GM13976 (cell line): ENCODE measurements at regions not wholly inside any gene's neighbourhood (a gene's known extent, or its start where the extent isn't known, plus 50 kb on each side); places are given as distances from the start of the nearest gene placed in this dataset.

Experiments used
- DNase-seq: peaks from one replicate; pipeline ENCODE4 v3.0.0; 2012; ENCODE audit warnings: low spot score
- CTCF ChIP-seq: IDR thresholded peaks from 2 replicates; pipeline ENCODE4 v1.5.1; 2012; ENCODE audit warnings: borderline replicate concordance, mild to moderate bottlenecking; ENCODE audit not compliant: insufficient read depth; ENCODE audit errors: extremely low read depth, missing control alignments, control extremely low read depth
- in situ Hi-C: fragments of 300-500 bp; cut with MboI; formaldehyde crosslinking; loops from one replicate; pipeline ENCODE4 v1.12.0; 2022; ENCODE audit warnings: low sequenced_read_pairs, mixed read lengths, inconsistent platforms; ENCODE audit not compliant: unreplicated experiment

DNA sequence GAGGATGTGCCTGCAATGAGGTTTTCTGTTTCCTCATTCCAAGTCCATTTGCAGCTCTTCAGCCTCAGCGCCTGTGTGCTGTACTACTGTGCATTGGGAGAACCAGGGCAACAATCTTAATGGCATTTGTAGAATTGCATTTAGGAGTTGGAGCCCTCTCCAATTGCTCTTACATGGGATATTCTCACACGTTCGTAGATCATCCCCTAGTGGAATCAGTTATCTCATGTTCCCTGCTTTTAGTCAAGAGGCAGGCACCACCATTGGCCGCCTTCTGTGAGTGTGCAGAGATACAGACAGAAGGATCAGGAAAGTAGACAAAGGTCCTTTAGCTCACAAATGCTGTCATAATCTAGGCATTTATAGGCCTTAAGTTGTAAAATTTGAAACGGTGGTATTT lies 84.2 kb upstream of the RGS17 start:
- no peak for TF ChIP-seq CTCF
- no peak for DNase-seq
- in situ Hi-C loops: no loop called here

DNA sequence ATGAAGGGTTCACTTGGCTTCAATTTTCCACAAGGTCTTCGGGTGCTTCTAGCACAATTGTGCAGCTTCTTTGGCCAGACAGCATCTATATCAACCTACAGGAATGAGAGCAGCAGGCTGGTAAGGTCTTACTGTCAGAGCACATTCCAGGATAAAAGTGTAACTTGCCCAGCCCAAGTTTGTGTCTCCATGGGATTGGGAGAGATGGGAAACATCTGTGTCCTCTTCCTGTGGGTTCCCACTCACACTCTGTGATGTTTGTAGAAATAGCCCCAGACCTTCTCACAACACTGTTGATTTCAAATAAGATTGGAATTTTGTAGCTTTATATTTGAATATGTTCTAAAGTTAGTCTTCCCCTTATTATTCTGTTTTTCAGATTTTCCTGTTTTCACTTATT lies 83.4 kb upstream of the RGS17 start:
- TF ChIP-seq CTCF: no peak
- DNase-seq: no peak
- in situ Hi-C loops: no loop called here

- in situ Hi-C loops: no loop called here
- DNase-seq: peak; percentile 12
- TF ChIP-seq CTCF: no peak
Measured at GRCh38 chr6:153210083-153210482, 79.0 kb upstream of the RGS17 start.

- in situ Hi-C loops: no loop called here
- TF ChIP-seq CTCF: no peak
- no peak for DNase-seq
Measured at GRCh38 chr6:153208706-153209105, 77.6 kb upstream of the RGS17 start.

GRCh38 chr6:153207617-153208016 lies 76.5 kb upstream of the RGS17 start:
- DNase-seq: no peak
- in situ Hi-C loops: no loop called here
- TF ChIP-seq CTCF: no peak

- no peak for DNase-seq
- no peak for TF ChIP-seq CTCF
- in situ Hi-C loops: no loop called here
Measured at GRCh38 chr6:153207006-153207405, 75.9 kb upstream of the RGS17 start.
